ENCODE measurements at regions not wholly inside any gene's neighbourhood (a gene's known extent, or its start where the extent isn't known, plus 50 kb on each side); places are given as distances from the start of the nearest gene placed in this dataset.

DNA sequence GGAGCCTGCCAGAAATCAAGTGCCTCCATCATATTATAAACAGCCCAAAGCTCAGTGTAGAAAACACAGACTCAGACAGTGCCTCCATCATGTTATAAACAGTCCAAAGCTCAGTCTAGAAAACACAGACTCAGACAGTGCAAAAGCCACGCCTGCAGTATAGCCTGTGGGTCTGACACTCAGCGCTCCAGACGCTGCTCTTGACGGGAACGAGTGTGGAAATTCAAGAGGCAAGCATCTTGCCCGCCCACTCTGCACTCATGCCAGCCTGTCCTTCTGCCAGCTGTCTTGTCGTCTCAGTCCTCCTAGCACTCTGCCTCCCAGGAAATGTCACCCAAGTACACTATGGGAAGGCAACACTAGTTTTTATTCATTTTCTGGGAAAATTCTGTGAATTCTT lies 274.2 kb upstream of the CDH4 start:
- DNase-seq: no peak

- DNase-seq: no peak
Measured at GRCh38 chr20:60984666-60985065, 267.4 kb upstream of the CDH4 start.

DNA sequence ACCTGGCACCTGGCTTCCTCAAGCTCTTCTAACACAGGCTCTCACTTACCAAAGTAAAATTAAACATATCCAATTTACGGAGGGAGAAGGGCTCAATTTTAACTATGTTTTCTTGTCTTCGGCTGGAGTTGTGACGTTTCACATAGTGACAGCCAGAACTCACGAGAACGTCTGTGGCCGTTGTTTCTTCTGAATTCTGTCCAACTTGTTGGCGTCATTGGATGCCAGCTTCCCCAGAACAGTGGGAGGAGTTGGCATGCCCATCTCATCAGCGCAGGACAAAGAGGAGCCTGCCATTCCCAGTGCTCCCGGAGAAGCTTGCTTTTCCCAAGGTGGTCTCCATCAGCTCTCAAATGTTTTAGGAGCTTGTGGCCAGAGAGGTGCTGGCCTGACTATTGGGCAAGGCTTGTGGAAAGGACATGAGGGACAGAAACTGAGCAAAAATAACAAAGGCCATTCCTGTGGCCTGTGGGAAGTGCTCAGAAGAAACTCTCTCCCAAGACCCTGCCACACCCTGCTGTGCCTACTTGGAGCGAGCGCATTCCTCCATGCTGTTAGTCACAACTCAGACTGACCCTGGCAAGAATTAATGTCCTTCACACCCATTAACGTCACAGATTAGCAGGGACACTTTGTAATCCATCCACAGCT lies 265.4 kb upstream of the CDH4 start:
- DNase-seq: no peak

- no peak for DNase-seq
Measured at GRCh38 chr20:60990061-60990460, 262.0 kb upstream of the CDH4 start.

DNA sequence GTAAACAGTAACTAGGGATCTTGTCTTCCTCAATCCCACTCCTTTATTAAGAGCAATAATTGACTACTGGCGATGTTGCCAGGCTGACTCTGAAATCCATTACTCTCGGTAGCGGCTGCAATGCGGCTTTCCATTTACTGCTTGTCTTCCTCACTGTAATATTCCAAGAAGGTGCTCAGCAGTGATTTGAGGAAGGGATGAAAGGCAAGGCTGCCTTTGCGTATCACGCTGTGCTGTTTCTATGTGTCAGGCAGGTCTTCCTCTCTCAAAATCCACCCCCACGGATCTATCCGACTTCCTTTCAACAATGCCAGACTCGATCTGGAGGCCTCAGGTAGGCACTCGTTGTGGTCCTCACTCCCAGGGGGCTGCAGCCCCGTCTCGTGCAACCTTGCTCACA lies 261.4 kb upstream of the CDH4 start:
- no peak for DNase-seq

GRCh38 chr20:60993433-60994044 lies 258.5 kb upstream of the CDH4 start:
- DNase-seq: no peak

- no peak for DNase-seq
Measured at GRCh38 chr20:60999250-60999649, 252.8 kb upstream of the CDH4 start.

DNA sequence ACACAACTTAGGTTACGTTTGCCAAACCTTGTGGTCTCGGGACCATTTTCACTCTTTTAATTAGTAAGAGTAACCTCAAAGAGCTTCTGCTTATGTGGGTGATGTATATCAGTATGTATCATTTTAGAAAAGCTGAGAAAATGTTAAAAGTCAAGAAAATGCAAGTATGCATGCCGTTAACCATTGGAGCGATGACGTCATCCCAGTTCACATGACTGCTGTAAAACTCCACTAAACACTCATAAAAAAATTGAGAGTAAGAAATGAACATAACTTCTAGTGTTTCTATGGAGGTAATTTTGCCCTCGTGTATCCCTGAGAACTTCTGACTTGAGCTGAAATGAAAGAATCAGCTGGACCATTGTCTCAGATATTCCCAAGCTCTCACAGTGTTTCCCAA lies 250.0 kb upstream of the CDH4 start:
- no peak for DNase-seq

DNA sequence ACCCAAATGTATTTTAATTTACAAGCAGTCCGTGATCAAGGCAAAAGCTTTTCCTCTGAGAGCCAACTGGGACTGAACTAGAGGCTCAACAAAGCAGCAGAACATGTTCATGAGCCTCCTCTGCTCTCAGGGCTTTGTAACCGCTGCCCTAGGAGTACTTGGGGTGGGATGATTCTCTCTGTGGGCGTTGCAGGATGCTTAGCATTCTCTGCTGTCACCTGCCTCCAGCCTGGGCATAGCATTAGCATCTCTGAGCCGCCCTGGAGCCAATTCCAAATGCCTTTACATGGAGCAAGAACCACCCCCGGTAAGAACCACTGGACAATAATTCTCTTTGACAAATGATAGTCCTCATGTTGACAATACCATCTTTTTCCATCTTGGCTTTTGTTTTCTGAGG lies 237.6 kb upstream of the CDH4 start:
- no peak for DNase-seq

DNA sequence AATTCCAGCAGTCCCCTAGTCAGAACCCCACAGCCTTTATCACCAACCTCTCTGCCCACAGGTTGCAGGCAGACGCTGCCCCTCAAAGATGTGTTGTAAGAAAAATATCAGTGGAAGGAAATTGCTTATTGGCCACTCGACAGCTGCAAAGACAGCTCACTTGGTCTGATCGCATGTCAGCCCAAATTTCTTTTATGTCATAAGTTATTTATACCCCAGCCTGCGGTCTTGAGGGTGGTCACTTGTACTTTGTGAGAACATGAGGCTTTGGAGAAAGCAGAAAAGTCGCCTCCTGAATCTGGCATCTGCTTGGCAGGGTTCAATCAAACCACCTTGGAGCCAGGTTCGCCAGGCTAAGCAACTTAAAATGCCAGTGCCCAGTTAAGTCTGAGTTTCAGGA lies 236.5 kb upstream of the CDH4 start:
- no peak for DNase-seq

DNA sequence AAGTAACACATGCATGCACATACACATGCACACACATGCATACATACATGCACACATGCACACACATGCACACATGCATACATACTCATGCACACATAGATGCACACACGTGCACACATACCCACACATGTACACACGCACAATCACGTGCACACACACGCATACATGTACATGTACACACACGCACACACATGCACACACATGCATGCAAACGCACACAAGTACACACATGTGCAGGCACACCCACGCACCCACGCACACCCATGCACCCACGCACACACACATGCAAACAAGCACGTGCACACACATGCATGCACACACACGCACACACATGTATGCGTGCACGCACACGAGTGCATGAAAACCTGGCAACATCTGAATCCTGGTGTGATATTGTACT lies 232.7 kb upstream of the CDH4 start:
- DNase-seq: no peak

DNA sequence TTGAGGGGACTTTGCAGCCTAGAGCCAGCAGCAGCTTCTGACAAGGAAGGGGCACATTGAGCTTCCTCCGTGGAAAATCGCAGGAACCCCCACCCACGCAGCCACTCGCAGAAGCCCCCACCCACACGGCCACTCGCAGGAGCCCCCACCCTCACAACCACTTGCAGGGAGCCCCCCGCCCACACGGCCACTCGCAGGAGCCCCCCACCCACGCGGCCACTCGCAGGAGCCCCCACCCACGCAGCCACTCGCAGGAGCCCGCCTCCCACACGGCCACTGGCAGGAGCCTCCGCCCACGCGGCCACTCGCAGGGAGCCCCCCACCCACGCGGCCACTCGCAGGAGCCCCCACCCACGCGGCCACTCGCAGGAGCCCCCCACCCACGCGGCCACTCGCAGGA lies 228.4 kb upstream of the CDH4 start:
- no peak for DNase-seq

- DNase-seq: no peak
Measured at GRCh38 chr20:61024390-61024789, 227.7 kb upstream of the CDH4 start.

DNA sequence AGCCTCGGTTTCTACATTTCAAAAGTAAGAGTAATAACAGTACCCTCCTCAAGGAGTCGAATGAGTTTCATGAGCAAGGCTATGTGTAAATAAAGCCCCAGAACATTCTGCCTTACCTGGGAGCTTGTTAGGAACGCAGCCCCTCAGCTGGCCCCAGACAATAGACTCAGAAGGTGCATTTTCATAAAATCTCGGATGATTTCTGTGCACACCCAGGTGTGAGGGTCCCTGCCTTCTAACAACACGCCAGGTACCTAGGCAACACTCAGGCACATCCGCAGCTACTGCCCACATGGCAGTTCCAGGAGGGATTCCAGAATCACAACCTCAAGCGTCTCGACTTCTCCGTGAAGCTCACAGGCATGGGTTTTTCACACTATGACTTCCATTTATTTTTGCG lies 226.5 kb upstream of the CDH4 start:
- DNase-seq: no peak

- no peak for DNase-seq
Measured at GRCh38 chr20:61026173-61026572, 225.9 kb upstream of the CDH4 start.

DNA sequence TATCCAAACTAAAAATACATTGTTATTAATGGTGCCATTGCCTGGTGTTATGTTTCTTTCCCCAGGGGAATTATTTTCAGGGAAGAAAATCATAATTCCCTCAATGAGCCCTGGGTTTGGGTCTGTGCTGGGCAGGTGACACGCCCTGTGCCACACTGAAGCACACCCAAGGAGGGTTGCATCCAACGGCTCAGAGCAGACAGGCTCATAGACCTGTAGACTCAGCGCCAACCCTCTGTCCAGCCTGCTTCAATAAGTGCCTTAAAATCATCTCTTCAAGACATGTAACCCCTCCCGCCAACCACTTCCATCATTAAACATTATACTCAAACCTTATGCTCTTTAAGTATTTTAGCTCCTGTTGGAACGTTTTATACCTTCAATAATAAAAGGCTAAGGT lies 225.3 kb upstream of the CDH4 start:
- no peak for DNase-seq

- no peak for DNase-seq
Measured at GRCh38 chr20:61027218-61027617, 224.8 kb upstream of the CDH4 start.

DNA sequence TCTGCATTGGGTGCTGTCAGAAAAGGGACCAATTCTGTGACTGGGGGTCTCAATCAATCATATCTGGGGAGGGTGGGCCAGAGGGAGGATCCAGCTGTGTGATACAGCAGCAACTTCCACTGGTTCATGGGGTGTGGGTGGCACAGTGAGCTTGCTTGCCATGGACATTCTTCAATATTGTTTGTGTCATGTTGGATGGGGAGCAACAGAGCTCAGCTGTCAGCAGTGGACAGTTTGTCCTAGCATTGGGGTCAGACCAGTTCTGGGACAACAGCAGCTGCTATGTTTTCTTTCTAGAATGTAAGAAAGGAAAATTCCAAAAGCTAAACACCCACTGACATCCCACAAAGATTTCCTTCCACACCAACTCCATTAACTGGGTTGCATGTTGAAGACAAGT lies 221.9 kb upstream of the CDH4 start:
- DNase-seq: no peak

DNA sequence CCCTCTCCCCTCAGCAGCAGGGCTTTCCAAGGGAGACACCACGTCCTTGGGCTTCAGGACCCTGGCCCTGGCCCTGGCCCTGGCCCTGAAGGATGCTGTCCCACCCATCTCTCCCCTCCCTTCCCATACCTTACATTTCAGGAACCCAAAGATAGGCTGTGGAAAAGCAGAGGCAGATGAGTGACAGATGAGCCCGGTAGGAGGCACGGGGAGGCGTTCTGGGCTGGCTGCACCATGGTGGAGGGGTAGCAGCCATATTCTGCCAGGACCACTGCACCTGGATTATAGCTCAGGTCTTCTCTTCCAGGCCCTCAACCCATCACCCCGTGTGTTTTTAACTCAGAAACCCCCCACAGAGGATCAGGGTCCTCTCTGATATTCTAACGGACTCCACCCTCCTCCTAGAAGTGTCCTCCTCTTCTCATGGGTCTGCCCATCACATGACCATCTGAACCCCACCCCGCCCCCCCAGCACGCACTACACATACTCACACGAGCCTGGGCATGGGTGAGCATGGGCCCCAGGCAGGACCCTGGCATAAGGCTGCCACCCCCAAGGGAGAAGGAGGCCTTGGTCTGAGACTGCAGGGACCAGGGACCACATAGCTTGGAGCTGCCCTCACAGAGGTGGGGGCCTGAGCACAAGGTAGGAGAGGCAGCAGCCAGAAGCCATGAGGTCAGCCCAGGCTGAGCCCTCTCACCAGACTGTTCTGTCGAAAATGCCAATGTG lies 220.8 kb upstream of the CDH4 start:
- DNase-seq: no peak

GRCh38 chr20:61037498-61037897 lies 214.6 kb upstream of the CDH4 start:
- no peak for DNase-seq

GRCh38 chr20:61041481-61041880 lies 210.6 kb upstream of the CDH4 start:
- DNase-seq: no peak

GRCh38 chr20:61042506-61043385 lies 209.3 kb upstream of the CDH4 start:
- no peak for DNase-seq

GRCh38 chr20:61043681-61044080 lies 208.4 kb upstream of the CDH4 start:
- no peak for DNase-seq

GRCh38 chr20:61044499-61044898 lies 207.6 kb upstream of the CDH4 start:
- no peak for DNase-seq

Data from activated CD4-positive, CD25-positive, alpha-beta regulatory T cell (primary cell).